ENCODE measurements at regions not wholly inside any gene's neighbourhood (a gene's known extent, or its start where the extent isn't known, plus 50 kb on each side); places are given as distances from the start of the nearest gene placed in this dataset.

GRCh38 chr4:108301545-108302251 is 133.0 kb upstream of the LEF1 start:
- TF ChIP-seq CTCF (IDR thresholded peaks at IDR 0.05; ENCODE audit: control extremely low read depth, extremely low read depth), result no peak
- Histone ChIP-seq H3K4me1 (ENCODE audit: control insufficient read depth in 5 of 5, insufficient read depth in 5 of 5, low read length in 5 of 5) (peaks cover 0 to 2% (median 0%) of the 10 kb centered on the region in 5 donors), H3K27me3 (ENCODE audit: control insufficient read depth in 3 of 3, insufficient read depth in 3 of 3, low read length in 2 of 3) (no peaks in the 10 kb centered on the region), H3K36me3 (ENCODE audit: control insufficient read depth in 4 of 4, insufficient read depth in 4 of 4, low read length in 4 of 4) (no peaks in the 10 kb centered on the region), H3K4me3 (no peak overlapping the region), H3K9me3 (ENCODE audit: control insufficient read depth in 4 of 4, insufficient read depth in 3 of 4, low read length in 3 of 4) (peaks cover 0 to 4% (median 0%) of the 10 kb centered on the region in 4 donors), H3K27ac (ENCODE audit: low read depth in 1 of 2, low read length in 1 of 2) (no peak overlapping the region), H3K9ac (ENCODE audit: insufficient read depth in 1 of 2, low read length in 2 of 2) (peak overlapping the region in 1 of 2 donors; percentile 19)
- ATAC-seq (ENCODE audit: insufficient read depth, low FRiP score) (no peak), DNase-seq (no peak)
- whole genome bisulfite sequencing, 2 donors, result 11 to 20% methylated on average over 1 of the region's 1 CpG

GRCh38 chr4:108297605-108298004 is 128.9 kb upstream of the LEF1 start:
- Histone ChIP-seq H3K9ac (ENCODE audit: insufficient read depth in 1 of 2, low read length in 2 of 2) (no peak overlapping the region), H3K27ac (ENCODE audit: low read depth in 1 of 2, low read length in 1 of 2) (no peak overlapping the region), H3K36me3 (ENCODE audit: control insufficient read depth in 4 of 4, insufficient read depth in 4 of 4, low read length in 4 of 4) (no peaks in the 10 kb centered on the region), H3K4me1 (ENCODE audit: control insufficient read depth in 5 of 5, insufficient read depth in 5 of 5, low read length in 5 of 5) (no peaks in the 10 kb centered on the region), H3K4me3 (no peak overlapping the region), H3K9me3 (ENCODE audit: control insufficient read depth in 4 of 4, insufficient read depth in 3 of 4, low read length in 3 of 4) (peaks cover 0 to 4% (median 0%) of the 10 kb centered on the region in 4 donors), H3K27me3 (ENCODE audit: control insufficient read depth in 3 of 3, insufficient read depth in 3 of 3, low read length in 2 of 3) (no peaks in the 10 kb centered on the region)
- WGBS, 2 donors, result 93 to 96% methylated on average over 2 of the region's 2 CpGs
- DNase-seq (no peak), ATAC-seq (ENCODE audit: insufficient read depth, low FRiP score) (no peak)
- TF ChIP-seq CTCF (IDR thresholded peaks at IDR 0.05; ENCODE audit: control extremely low read depth, extremely low read depth), result no peak

- no peaks in the 10 kb centered on the region for H3K4me1 ChIP-seq (ENCODE audit: control insufficient read depth in 5 of 5, insufficient read depth in 5 of 5, low read length in 5 of 5)
- H3K9ac ChIP-seq (ENCODE audit: insufficient read depth in 1 of 2, low read length in 2 of 2), result no peak overlapping the region
- no peak for TF ChIP-seq CTCF (IDR thresholded peaks at IDR 0.05; ENCODE audit: control extremely low read depth, extremely low read depth)
- DNase-seq, result no peak
- H3K27me3 ChIP-seq (ENCODE audit: control insufficient read depth in 3 of 3, insufficient read depth in 3 of 3, low read length in 2 of 3), result no peaks in the 10 kb centered on the region
- no peak overlapping the region for H3K4me3 ChIP-seq
- ATAC-seq (ENCODE audit: insufficient read depth, low FRiP score), result no peak
- no peaks in the 10 kb centered on the region for H3K9me3 ChIP-seq (ENCODE audit: control insufficient read depth in 4 of 4, insufficient read depth in 3 of 4, low read length in 3 of 4)
- H3K36me3 ChIP-seq (ENCODE audit: control insufficient read depth in 4 of 4, insufficient read depth in 4 of 4, low read length in 4 of 4), result no peaks in the 10 kb centered on the region
- H3K27ac ChIP-seq (ENCODE audit: low read depth in 1 of 2, low read length in 1 of 2), result no peak overlapping the region
These were observed 123.5 kb upstream of the LEF1 start for GRCh38 chr4:108292229-108292628.

- no peak overlapping the region for H3K27ac ChIP-seq (ENCODE audit: low read depth in 1 of 2, low read length in 1 of 2)
- H3K36me3 ChIP-seq (ENCODE audit: control insufficient read depth in 4 of 4, insufficient read depth in 4 of 4, low read length in 4 of 4), result no peaks in the 10 kb centered on the region
- no peaks in the 10 kb centered on the region for H3K4me1 ChIP-seq (ENCODE audit: control insufficient read depth in 5 of 5, insufficient read depth in 5 of 5, low read length in 5 of 5)
- TF ChIP-seq CTCF (IDR thresholded peaks at IDR 0.05; ENCODE audit: control extremely low read depth, extremely low read depth), result no peak
- no peaks in the 10 kb centered on the region for H3K27me3 ChIP-seq (ENCODE audit: control insufficient read depth in 3 of 3, insufficient read depth in 3 of 3, low read length in 2 of 3)
- no peaks in the 10 kb centered on the region for H3K9me3 ChIP-seq (ENCODE audit: control insufficient read depth in 4 of 4, insufficient read depth in 3 of 4, low read length in 3 of 4)
- DNase-seq (no peak), ATAC-seq (ENCODE audit: insufficient read depth, low FRiP score) (no peak)
- no peak overlapping the region for H3K4me3 ChIP-seq
- no peak overlapping the region for H3K9ac ChIP-seq (ENCODE audit: insufficient read depth in 1 of 2, low read length in 2 of 2)
- 87 to 91% methylated on average over 2 of the region's 2 CpGs for WGBS, 2 donors
These were observed 122.4 kb upstream of the LEF1 start for GRCh38 chr4:108291137-108291536.
